Stomach (tissue), 4 donors: ENCODE measurements at regions not wholly inside any gene's neighbourhood (a gene's known extent, or its start where the extent isn't known, plus 50 kb on each side); places are given as distances from the start of the nearest gene placed in this dataset.
"Not testable (repeated sequence)": the region's sequence is repeated elsewhere in the genome, so short reads cannot be mapped to it uniquely, and the experiment has no call there.

Experiments used
- POLR2A ChIP-seq, 4 donors: fragments of 450-650 bp; IDR thresholded peaks; one replicate each; pipeline ENCODE4 v1.6.1; 2016; ENCODE audit warnings: antibody characterized with exemption in 4 of 4, control low read depth in 2 of 4, mild to moderate bottlenecking in 1 of 4, moderate library complexity in 1 of 4
- POLR2AphosphoS5 ChIP-seq, 3 donors: sonication (generic); formaldehyde crosslinking; IDR thresholded peaks; one replicate each; pipeline ENCODE4 v1.6.1; 2016; ENCODE audit warnings: antibody characterized with exemption in 3 of 3
- TF ChIP-seq, protein P1 (sequence below), 7 experiments: fragments of 450-650 bp in 4 of 7; fragments of 200-600 bp in 3 of 7; sonication (generic) in 3 of 7; IDR thresholded peaks; one replicate each; pipeline ENCODE4 v1.5.1; 2016 to 2019; ENCODE audit warnings: antibody characterized with exemption in 7 of 7, control low read depth in 2 of 7, mild to moderate bottlenecking in 1 of 7

DNA sequence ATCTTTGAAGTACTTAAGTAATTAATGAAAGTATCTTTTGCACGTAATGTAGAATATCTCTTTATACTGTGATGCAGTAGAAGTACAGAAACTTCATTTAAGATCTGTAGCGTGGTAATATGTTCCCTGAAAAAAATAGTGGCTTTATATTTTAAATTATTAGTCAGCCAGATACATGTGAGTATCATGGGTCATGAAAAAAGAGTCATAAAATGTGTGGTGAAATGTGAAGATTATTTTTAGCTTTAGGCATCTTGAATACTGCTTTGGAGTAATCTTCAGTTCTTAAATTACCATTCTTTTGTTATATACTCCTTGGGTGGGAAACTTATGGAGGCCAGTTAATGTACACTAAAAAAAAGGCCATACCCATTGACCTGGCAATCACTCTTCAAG lies 59.6 kb upstream of the NUTM2F start:
- not testable (repeated sequence) for TF ChIP-seq POLR2AphosphoS5, POLR2A (IDR thresholded peaks at IDR 0.05)
- TF ChIP-seq, protein P1, sequence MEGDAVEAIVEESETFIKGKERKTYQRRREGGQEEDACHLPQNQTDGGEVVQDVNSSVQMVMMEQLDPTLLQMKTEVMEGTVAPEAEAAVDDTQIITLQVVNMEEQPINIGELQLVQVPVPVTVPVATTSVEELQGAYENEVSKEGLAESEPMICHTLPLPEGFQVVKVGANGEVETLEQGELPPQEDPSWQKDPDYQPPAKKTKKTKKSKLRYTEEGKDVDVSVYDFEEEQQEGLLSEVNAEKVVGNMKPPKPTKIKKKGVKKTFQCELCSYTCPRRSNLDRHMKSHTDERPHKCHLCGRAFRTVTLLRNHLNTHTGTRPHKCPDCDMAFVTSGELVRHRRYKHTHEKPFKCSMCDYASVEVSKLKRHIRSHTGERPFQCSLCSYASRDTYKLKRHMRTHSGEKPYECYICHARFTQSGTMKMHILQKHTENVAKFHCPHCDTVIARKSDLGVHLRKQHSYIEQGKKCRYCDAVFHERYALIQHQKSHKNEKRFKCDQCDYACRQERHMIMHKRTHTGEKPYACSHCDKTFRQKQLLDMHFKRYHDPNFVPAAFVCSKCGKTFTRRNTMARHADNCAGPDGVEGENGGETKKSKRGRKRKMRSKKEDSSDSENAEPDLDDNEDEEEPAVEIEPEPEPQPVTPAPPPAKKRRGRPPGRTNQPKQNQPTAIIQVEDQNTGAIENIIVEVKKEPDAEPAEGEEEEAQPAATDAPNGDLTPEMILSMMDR (IDR thresholded peaks at IDR 0.05): not testable (repeated sequence)
